NT2/D1 (cell line): ENCODE measurements at regions not wholly inside any gene's neighbourhood (a gene's known extent, or its start where the extent isn't known, plus 50 kb on each side); places are given as distances from the start of the nearest gene placed in this dataset.

ENCODE experiments used
- SUZ12 ChIP-seq: IDR thresholded peaks from 2 replicates; pipeline ENCODE4 v1.6.1; 2011; ENCODE audit not compliant: insufficient read length, insufficient read depth; ENCODE audit errors: extremely low read depth
- ZNF274 ChIP-seq: IDR thresholded peaks from 2 replicates; pipeline ENCODE4 v1.6.1; 2011; ENCODE audit warnings: mild to moderate bottlenecking, low read depth, low read length

DNA sequence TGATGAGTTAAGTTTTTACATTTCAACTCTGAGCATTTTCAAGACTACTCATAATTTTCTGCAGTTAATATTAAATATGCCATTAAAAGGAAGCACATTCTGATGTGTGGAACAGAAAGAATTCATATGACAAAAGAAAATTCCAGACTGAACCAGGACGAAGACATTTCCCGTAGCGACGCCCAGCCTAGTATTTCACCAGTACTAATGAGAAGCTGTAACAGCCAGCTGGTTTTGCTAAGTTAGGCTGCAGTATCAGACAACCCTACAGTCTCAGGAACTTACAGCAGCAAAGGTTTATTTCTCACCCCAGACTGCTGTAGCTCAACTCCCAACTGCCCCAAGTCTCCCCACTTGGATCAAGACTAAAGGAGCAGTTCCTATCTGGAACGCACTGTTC, 91.6 kb downstream of the TMEM174 start:
- no peak for TF ChIP-seq SUZ12
- no peak for TF ChIP-seq ZNF274
